ENCODE measurements at regions not wholly inside any gene's neighbourhood (a gene's known extent, or its start where the extent isn't known, plus 50 kb on each side); places are given as distances from the start of the nearest gene placed in this dataset.

GRCh38 chr5:116730185-116730584, 155.6 kb upstream of the SEMA6A start:
- no peaks in the 10 kb centered on the region for H3K9me3 ChIP-seq (ENCODE audit: control insufficient read depth, low read depth, low read length)
- no peak overlapping the region for H3K4ac ChIP-seq (ENCODE audit: low read depth, low read length)
- no peak overlapping the region for H3K14ac ChIP-seq (ENCODE audit: insufficient read depth, low read length)
- no peak overlapping the region for H4K5ac ChIP-seq (ENCODE audit: insufficient read length, low read depth, low read length)
- no peak overlapping the region for H4K91ac ChIP-seq (ENCODE audit: insufficient read length, low read depth, low read length)
- no peak overlapping the region for H2BK5ac ChIP-seq (ENCODE audit: insufficient read length, low read length)
- Mint-ChIP-seq H3K9me3 (no peaks in the 10 kb centered on the region), H3K4me1 (peaks cover 17 to 28% of the 10 kb centered on the region in 2 experiments), H3K4me3 (no peak overlapping the region), H3K27ac (no peak overlapping the region), H3K36me3 (ENCODE audit: insufficient read depth in 1 of 3, low read depth in 3 of 3) (no peaks in the 10 kb centered on the region), H3K27me3 (ENCODE audit: low read depth) (no peaks in the 10 kb centered on the region)
- no peaks in the 10 kb centered on the region for H4K20me1 ChIP-seq (ENCODE audit: control insufficient read depth, insufficient read depth, insufficient read length)
- H2BK15ac ChIP-seq (ENCODE audit: low read depth, low read length) = no peak overlapping the region
- no peak overlapping the region for H2AFZ ChIP-seq (ENCODE audit: low read length)
- H4K8ac ChIP-seq (replicated peaks; ENCODE audit: insufficient read length, low read depth, low read length) = no peak overlapping the region
- H3K4me2 ChIP-seq (ENCODE audit: insufficient read depth, insufficient read length, low read length) = no peak overlapping the region
- no peaks in the 10 kb centered on the region for H3K79me1 ChIP-seq (ENCODE audit: insufficient read depth, low read depth, low read length, poor library complexity, severe bottlenecking)
- no peak overlapping the region for H2BK12ac ChIP-seq (ENCODE audit: insufficient read length, low read depth, low read length)
- H3K18ac ChIP-seq (ENCODE audit: insufficient read length, low read depth, low read length) = no peak overlapping the region
- no CpG with 5 or more reads among the region's 1 CpG for WGBS (ENCODE audit: extremely low coverage, insufficient read length, low lambda C conversion rate)
- H2BK120ac ChIP-seq (ENCODE audit: low read depth, low read length, poor library complexity, severe bottlenecking) = no peak overlapping the region
- H3K23me2 ChIP-seq (ENCODE audit: insufficient read length, low read depth, low read length, poor library complexity, severe bottlenecking) = no peaks in the 10 kb centered on the region
- H2BK20ac ChIP-seq (ENCODE audit: low read depth, low read length, poor library complexity, severe bottlenecking) = no peak overlapping the region
- H3K79me2 ChIP-seq (ENCODE audit: insufficient read depth, low read length) = no peaks in the 10 kb centered on the region
- no peaks in the 10 kb centered on the region for H3K27me3 ChIP-seq (ENCODE audit: insufficient read depth, low read length)
- no peak overlapping the region for H3K9ac ChIP-seq (ENCODE audit: extremely low read depth, insufficient read length, low read length)
- no peak for TF ChIP-seq CTCF (conservative IDR thresholded peaks at IDR 0.05)
- no peak for DNase-seq
- peaks cover 5% of the 10 kb centered on the region; the same call in 1 of the 2 replicates for H3K4me1 ChIP-seq (ENCODE audit: insufficient read depth, low read length)
- H2AK5ac ChIP-seq (ENCODE audit: insufficient read length, low read length) = no peak overlapping the region
- no peak overlapping the region for H3T11ph ChIP-seq (ENCODE audit: low read length)
- no peak overlapping the region for H3K23ac ChIP-seq (ENCODE audit: insufficient read length, low read depth, low read length)
- no peak overlapping the region for H3K56ac ChIP-seq (ENCODE audit: insufficient read length, low read depth, low read length)
- H3K27ac ChIP-seq (ENCODE audit: insufficient read length, low read depth, low read length) = no peak overlapping the region
